Hepatocyte (in vitro differentiated cells): ENCODE measurements at regions not wholly inside any gene's neighbourhood (a gene's known extent, or its start where the extent isn't known, plus 50 kb on each side); places are given as distances from the start of the nearest gene placed in this dataset.

Source experiments
- DNase-seq: peaks from one replicate; pipeline ENCODE4 v3.0.0-alpha.2; 2016; ENCODE audit warnings: low spot score
- H2AFZ ChIP-seq: fragments of 200-600 bp; sonication (generic); 2 replicates; pipeline ENCODE4 v1.6.0; 2016; ENCODE audit warnings: antibody characterized with exemption, mild to moderate bottlenecking
- H3K27ac ChIP-seq: fragments of 200-600 bp; sonication (generic); 2 replicates; pipeline ENCODE4 v1.5.1; 2016; ENCODE audit warnings: mild to moderate bottlenecking
- H3K27me3 ChIP-seq: fragments of 200-600 bp; sonication (generic); 2 replicates; pipeline ENCODE4 v1.6.1; 2016
- H3K36me3 ChIP-seq: fragments of 200-600 bp; sonication (generic); replicated peaks from 2 replicates; pipeline ENCODE4 v1.5.1; 2016; ENCODE audit warnings: low read depth; ENCODE audit not compliant: insufficient read depth
- H3K4me1 ChIP-seq: fragments of 200-600 bp; sonication (generic); 2 replicates; pipeline ENCODE4 v1.5.1; 2016; ENCODE audit warnings: mild to moderate bottlenecking, moderate library complexity; ENCODE audit not compliant: insufficient read depth
- H3K4me2 ChIP-seq: fragments of 200-600 bp; sonication (generic); 2 replicates; pipeline ENCODE4 v1.6.0; 2016
- H3K4me3 ChIP-seq: fragments of 200-600 bp; sonication (generic); 2 replicates; pipeline ENCODE4 v1.5.1; 2016; ENCODE audit warnings: mild to moderate bottlenecking
- H3K79me2 ChIP-seq: fragments of 200-600 bp; sonication (generic); 2 replicates; pipeline ENCODE4 v1.6.0; 2017; ENCODE audit warnings: mild to moderate bottlenecking
- H3K9me2 ChIP-seq: fragments of 200-600 bp; sonication (generic); replicated peaks from 2 replicates; pipeline ENCODE4 v1.6.0; 2017; ENCODE audit warnings: mild to moderate bottlenecking; ENCODE audit not compliant: insufficient read depth
- H3K9me3 ChIP-seq: fragments of 200-600 bp; sonication (generic); 2 replicates; pipeline ENCODE4 v1.5.1; 2016; ENCODE audit warnings: low read depth, mild to moderate bottlenecking
- H4K20me1 ChIP-seq: fragments of 200-600 bp; sonication (generic); 2 replicates; pipeline ENCODE4 v1.6.0; 2016; ENCODE audit warnings: mild to moderate bottlenecking; ENCODE audit not compliant: insufficient read depth, poor library complexity, severe bottlenecking
- EZH2 ChIP-seq: fragments of 200-600 bp; sonication (generic); IDR thresholded peaks from 2 replicates; pipeline ENCODE4 v1.6.1; 2016; ENCODE audit warnings: antibody characterized with exemption, mild to moderate bottlenecking, borderline replicate concordance
- EZH2phosphoT487 ChIP-seq: fragments of 200-600 bp; sonication (generic); IDR thresholded peaks from one replicate; pipeline ENCODE4 v1.6.1; 2018; ENCODE audit warnings: antibody characterized with exemption, mild to moderate bottlenecking, low read depth, moderate library complexity; ENCODE audit not compliant: unreplicated experiment, severe bottlenecking
- WGBS: methylation state at CpG from one replicate; pipeline ENCODE4 v1.1.6; 2016; ENCODE audit warnings: low lambda C conversion rate; ENCODE audit errors: missing lambda C conversion rate; 5-methylcytosine and 5-hydroxymethylcytosine counted together
- TF ChIP-seq, protein P1 (sequence below): fragments of 200-600 bp; sonication (generic); IDR thresholded peaks from 2 replicates; pipeline ENCODE4 v1.5.1; 2016; ENCODE audit warnings: antibody characterized with exemption, mild to moderate bottlenecking; ENCODE audit not compliant: poor library complexity

DNA sequence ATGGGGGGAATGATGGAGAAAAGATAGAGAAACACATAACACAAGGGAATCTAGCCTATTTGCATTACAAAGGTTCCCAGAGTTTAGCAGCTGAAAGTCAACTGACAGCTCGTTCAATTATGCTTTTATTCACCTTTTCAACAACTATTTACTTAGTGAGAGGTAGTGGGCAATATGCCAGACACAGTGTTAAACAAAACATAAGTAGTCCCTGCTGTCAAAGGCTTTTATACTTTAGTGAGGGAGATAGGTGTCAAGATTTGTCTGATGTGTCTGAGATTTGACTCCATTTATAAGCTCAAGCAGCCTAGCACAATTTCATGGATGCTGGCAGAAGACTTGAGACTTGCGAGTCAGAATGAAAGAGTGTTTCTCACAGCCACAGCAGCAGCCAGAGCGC, 549.0 kb upstream of the VSTM2A start:
- no peaks in the 10 kb centered on the region for H3K36me3 ChIP-seq
- no peaks in the 10 kb centered on the region for H3K9me3 ChIP-seq
- H3K27me3 ChIP-seq = no peaks in the 10 kb centered on the region
- TF ChIP-seq EZH2 = no peak
- no peak for TF ChIP-seq EZH2phosphoT487
- TF ChIP-seq, protein P1, sequence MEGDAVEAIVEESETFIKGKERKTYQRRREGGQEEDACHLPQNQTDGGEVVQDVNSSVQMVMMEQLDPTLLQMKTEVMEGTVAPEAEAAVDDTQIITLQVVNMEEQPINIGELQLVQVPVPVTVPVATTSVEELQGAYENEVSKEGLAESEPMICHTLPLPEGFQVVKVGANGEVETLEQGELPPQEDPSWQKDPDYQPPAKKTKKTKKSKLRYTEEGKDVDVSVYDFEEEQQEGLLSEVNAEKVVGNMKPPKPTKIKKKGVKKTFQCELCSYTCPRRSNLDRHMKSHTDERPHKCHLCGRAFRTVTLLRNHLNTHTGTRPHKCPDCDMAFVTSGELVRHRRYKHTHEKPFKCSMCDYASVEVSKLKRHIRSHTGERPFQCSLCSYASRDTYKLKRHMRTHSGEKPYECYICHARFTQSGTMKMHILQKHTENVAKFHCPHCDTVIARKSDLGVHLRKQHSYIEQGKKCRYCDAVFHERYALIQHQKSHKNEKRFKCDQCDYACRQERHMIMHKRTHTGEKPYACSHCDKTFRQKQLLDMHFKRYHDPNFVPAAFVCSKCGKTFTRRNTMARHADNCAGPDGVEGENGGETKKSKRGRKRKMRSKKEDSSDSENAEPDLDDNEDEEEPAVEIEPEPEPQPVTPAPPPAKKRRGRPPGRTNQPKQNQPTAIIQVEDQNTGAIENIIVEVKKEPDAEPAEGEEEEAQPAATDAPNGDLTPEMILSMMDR = no peak
- WGBS = 81% methylated on average over 3 of the region's 3 CpGs
- H3K4me3 ChIP-seq = no peak overlapping the region
- H3K27ac ChIP-seq = no peak overlapping the region
- no peaks in the 10 kb centered on the region for H3K79me2 ChIP-seq
- no peak overlapping the region for H3K4me2 ChIP-seq
- no peak overlapping the region for H2AFZ ChIP-seq
- DNase-seq = no peak
- no peaks in the 10 kb centered on the region for H3K4me1 ChIP-seq
- H3K9me2 ChIP-seq = no peaks in the 10 kb centered on the region
- H4K20me1 ChIP-seq = no peaks in the 10 kb centered on the region

- H3K9me3 ChIP-seq = no peaks in the 10 kb centered on the region
- no peak for TF ChIP-seq EZH2
- H3K36me3 ChIP-seq = no peaks in the 10 kb centered on the region
- no peaks in the 10 kb centered on the region for H3K9me2 ChIP-seq
- H3K4me1 ChIP-seq = no peaks in the 10 kb centered on the region
- no peak overlapping the region for H3K27ac ChIP-seq
- peak; percentile 7 for DNase-seq
- no peaks in the 10 kb centered on the region for H4K20me1 ChIP-seq
- H2AFZ ChIP-seq = no peak overlapping the region
- H3K79me2 ChIP-seq = no peaks in the 10 kb centered on the region
- 78% methylated on average over 1 of the region's 1 CpG for WGBS
- no peak overlapping the region for H3K4me3 ChIP-seq
- H3K27me3 ChIP-seq = no peaks in the 10 kb centered on the region
- H3K4me2 ChIP-seq = no peak overlapping the region
Measured at GRCh38 chr7:53996876-53997275, 545.3 kb upstream of the VSTM2A start.

DNA sequence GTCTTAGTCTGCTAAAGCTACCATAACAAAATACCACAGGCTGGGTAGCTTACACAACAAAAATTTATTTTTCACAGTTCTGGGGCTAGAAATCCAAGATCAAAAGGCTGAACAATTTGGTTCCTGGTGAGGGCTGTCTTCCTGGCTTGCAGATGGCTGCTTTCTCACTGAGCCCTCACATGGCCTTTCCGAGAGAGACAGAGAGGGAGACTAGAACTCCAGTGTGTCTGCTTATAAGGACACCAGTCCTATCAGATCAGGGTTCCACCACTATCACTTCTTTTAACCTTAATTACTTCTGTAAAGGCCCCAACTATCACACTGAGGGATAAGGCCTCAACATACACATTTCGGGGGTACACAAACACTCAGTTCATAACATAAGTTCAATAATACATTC, 527.4 kb upstream of the VSTM2A start:
- no peak overlapping the region for H3K4me2 ChIP-seq
- no peaks in the 10 kb centered on the region for H3K9me2 ChIP-seq
- TF ChIP-seq, protein P1 = no peak
- TF ChIP-seq EZH2phosphoT487 = no peak
- no peak for TF ChIP-seq EZH2
- no peaks in the 10 kb centered on the region for H4K20me1 ChIP-seq
- H3K27ac ChIP-seq = no peak overlapping the region
- H2AFZ ChIP-seq = no peak overlapping the region
- H3K36me3 ChIP-seq = no peaks in the 10 kb centered on the region
- no peaks in the 10 kb centered on the region for H3K4me1 ChIP-seq
- no peaks in the 10 kb centered on the region for H3K27me3 ChIP-seq
- no peaks in the 10 kb centered on the region for H3K9me3 ChIP-seq
- DNase-seq = no peak
- 73% methylated on average over 2 of the region's 2 CpGs for WGBS
- no peak overlapping the region for H3K4me3 ChIP-seq
- H3K79me2 ChIP-seq = no peaks in the 10 kb centered on the region

GRCh38 chr7:54015251-54015650, 526.9 kb upstream of the VSTM2A start:
- Histone ChIP-seq H3K27ac (no peak overlapping the region), H3K9me3 (no peaks in the 10 kb centered on the region), H3K4me3 (no peak overlapping the region), H3K4me2 (no peak overlapping the region), H2AFZ (no peak overlapping the region), H3K79me2 (no peaks in the 10 kb centered on the region), H4K20me1 (no peaks in the 10 kb centered on the region), H3K4me1 (no peaks in the 10 kb centered on the region), H3K9me2 (no peaks in the 10 kb centered on the region), H3K27me3 (no peaks in the 10 kb centered on the region), H3K36me3 (no peaks in the 10 kb centered on the region)
- TF ChIP-seq, protein P1 = no peak
- TF ChIP-seq EZH2 (no peak), EZH2phosphoT487 (no peak)
- WGBS = 24% methylated on average over 2 of the region's 2 CpGs
- no peak for DNase-seq
